GM10266 (cell line): ENCODE measurements at regions not wholly inside any gene's neighbourhood (a gene's known extent, or its start where the extent isn't known, plus 50 kb on each side); places are given as distances from the start of the nearest gene placed in this dataset.
"Not testable (repeated sequence)": the region's sequence is repeated elsewhere in the genome, so short reads cannot be mapped to it uniquely, and the experiment has no call there.

Experiments
- DNase-seq: peaks from one replicate; pipeline ENCODE4 v3.0.0; 2012; ENCODE audit errors: extremely low spot score
- TF ChIP-seq, protein P1 (sequence below): IDR thresholded peaks from 2 replicates; pipeline ENCODE4 v1.5.1; 2012; ENCODE audit warnings: mild to moderate bottlenecking, low read depth; ENCODE audit not compliant: control insufficient read depth, insufficient read depth; ENCODE audit errors: missing control alignments

DNA sequence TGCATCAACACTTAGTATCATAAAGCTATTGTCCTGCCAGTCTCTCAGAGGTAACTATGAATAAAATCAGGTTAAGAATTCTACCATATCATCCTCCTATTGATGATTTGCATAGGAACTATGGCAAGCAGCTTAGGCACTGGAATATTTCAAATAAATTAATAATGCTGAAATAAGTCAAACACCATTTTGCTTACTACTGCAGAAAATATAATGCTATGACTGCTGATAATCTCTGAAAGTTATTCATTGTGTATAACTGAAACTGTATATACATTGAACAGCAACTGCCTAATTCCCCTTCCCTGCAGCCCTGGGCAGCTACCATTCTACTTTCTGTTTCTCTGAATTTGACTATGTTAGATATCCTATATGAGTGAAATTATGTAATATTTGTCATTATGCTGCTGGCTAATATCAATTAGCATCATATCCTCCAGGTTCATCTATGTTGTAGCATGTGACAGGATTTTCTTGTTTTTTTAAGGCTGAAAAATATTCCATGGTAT lies 318.8 kb upstream of the SGCG start:
- TF ChIP-seq, protein P1, sequence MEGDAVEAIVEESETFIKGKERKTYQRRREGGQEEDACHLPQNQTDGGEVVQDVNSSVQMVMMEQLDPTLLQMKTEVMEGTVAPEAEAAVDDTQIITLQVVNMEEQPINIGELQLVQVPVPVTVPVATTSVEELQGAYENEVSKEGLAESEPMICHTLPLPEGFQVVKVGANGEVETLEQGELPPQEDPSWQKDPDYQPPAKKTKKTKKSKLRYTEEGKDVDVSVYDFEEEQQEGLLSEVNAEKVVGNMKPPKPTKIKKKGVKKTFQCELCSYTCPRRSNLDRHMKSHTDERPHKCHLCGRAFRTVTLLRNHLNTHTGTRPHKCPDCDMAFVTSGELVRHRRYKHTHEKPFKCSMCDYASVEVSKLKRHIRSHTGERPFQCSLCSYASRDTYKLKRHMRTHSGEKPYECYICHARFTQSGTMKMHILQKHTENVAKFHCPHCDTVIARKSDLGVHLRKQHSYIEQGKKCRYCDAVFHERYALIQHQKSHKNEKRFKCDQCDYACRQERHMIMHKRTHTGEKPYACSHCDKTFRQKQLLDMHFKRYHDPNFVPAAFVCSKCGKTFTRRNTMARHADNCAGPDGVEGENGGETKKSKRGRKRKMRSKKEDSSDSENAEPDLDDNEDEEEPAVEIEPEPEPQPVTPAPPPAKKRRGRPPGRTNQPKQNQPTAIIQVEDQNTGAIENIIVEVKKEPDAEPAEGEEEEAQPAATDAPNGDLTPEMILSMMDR = no peak
- no peak for DNase-seq

DNA sequence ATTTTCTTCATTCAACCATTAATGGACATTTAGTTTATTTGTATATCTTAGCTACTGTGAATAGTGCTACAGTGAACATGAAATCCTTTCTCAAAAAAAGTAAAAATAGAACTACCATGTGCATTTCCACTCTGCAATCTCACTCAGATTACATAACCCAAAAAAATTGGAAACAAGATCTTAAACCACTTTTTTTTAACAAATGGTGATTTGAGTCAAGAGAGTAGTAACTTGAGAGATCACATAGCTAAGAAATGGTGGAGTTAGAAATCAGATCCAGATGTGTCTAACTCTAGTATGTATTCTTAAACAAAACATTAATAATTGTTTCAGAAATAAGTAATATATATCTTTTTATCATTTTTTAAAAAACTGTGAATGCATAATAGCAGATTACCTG lies 318.3 kb upstream of the SGCG start:
- DNase-seq = no peak
- TF ChIP-seq, protein P1 = no peak

DNA sequence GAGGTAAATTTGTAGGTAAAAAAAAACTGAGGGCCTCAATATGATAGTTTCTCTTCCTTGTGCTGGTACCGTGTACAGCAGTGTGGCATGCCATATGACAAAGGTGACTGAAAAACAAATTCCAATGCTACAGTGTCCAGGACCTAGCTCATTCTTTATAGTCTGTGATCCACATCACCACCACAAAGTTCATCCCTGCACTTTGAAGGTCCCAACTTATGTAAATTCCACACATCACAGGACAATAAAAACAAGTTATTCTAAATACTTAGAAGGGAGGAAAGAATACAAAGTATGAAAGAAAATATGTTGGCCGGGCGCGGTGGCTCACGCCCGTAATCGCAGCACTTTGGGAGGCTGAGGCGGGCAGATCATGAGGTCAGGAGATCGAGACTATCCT lies 314.6 kb upstream of the SGCG start:
- TF ChIP-seq, protein P1 = no peak
- DNase-seq = no peak

DNA sequence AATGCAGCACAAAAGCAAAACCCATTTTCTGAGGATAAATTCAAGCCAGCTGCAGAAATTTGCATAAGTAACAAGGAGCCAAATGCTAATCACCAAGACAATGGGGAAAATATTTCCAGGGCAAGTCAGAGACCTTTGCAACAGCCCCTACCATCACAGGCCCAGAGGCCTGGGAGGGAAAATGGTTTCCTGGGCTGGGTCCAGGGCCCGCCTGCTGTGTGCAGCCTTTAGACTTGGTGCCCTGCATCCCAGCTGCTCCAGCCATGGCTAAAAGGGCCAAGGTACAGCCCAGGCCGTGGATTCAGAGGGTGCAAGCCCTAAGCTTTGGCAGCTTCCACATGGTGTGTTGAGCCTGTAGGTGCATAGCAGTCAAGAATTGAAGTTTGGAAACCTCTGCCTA lies 309.5 kb upstream of the SGCG start:
- no peak for DNase-seq
- TF ChIP-seq, protein P1 = no peak

DNA sequence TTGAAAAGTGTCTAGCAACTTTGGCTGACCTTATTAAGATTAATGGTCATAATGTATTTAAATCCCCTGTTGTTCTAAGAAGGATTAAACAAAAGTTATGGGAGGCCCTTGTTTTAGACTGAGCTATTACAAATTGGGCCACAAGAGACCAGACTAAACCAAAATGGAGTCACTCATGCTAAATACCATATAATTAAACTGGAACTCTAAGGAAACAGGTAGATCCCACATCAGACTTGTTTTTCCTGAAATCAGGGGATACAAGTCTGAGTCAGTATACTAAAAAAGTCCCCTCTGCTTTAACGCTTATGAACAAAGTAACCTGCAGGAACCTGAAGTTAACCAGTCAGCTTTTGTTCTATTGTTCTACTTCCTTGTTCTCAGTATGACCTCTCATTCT lies 305.9 kb upstream of the SGCG start:
- DNase-seq = no peak
- TF ChIP-seq, protein P1 = no peak

DNA sequence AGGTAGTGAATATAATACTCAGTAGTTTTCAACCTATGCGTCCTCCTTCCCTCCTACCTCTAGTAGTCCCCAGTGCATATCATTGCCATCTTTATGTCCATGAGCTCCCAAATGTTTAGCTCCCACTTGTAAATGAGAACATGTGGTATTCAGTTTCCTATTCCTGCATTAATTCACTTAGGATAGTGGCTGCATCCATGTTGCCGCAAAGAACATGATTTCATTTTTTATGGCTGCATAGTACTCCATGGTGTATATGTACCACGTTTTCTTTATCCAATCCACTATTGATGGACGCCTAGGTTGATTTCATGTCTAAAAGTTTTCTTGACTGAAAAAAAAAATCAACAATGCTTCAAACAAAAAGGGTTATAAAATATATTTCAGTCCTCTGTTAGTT lies 303.4 kb upstream of the SGCG start:
- no peak for DNase-seq
- TF ChIP-seq, protein P1 = no peak

DNA sequence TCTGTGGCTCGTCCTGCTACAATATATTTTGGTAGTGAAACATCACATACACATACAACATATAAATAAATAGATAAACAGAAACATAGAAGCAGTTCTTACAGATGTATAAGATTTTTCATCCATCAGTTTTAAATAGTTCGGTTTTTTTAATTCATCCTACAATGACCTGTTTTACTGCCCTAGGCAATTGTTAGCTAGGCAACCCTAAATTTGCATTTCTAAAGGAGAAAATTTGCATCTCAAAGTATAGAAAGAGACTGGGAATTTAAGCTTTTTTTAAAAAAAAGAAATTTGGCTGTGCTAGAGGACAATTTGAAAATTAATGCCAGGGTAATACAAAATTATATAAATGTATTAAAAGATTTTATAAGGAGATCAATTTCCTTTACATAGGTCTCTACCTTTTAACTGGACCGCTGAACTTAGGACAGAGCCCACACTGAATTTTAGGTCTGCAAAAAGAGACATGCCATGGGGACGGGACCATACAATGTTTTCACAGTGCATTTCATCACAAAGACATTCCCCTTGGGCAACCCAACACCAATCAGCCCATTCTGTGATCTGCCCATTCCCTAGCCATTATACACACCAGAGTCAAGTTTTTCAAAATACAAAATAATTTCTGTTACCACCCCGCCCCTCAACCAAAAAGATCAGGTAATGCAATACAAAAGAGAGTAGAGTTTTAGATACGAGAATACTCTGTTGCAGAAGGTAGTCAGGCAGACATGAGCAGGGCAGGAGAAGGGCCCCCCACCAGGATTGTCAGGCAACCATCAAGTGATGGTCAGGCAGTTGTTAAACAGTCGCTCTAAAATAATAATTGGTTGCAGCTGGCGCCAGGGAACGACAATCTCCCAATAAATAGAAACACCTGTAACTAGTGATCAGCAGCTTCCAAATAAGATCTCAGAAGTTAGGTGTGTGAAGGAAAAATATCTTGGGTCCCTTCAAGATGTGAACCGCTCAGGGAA lies 299.7 kb upstream of the SGCG start:
- TF ChIP-seq, protein P1 = no peak
- DNase-seq = no peak

DNA sequence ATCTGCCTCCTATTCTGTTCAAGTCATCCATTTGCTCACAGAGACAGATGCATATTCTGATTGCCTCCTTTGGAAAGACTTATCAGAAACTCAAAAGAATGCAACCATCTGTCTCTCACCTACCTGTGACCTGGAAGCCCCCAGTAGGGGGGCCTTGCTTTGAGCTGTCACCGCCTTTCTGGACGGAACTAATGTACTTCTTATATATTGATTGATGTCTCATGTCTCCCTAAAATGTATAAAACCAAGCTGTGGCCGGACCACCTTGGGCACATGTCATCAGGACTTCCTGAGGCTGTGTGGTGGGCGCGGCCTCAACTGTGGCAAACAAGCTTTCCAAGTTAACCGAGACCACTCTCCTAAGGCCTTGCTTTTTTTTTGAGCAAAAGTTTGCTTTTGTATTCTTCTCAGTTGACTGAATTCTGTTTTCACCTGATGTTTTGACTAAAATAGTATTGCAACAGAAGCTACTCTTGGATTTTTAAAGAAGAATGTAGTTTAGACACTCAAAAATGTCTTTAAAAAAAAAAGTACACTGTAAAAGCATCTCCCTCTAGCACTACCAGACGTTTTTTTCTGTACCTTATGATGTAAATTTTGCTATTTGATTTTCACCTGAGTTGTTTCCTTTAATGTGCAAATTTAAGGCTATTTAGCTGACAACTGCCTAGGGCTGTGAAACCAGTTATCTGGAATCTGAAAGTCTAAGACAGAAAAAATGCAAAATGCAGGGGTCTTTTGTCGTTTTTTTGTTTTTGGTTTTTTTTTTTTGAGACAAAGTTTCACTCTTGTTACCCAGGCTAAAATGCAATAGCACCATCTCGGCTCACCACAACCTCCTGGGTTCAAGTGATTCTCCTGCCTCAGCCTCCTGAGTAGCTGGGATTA lies 298.8 kb upstream of the SGCG start:
- DNase-seq = not testable (repeated sequence)
